IPS-15b (cell line): ENCODE measurements at regions not wholly inside any gene's neighbourhood (a gene's known extent, or its start where the extent isn't known, plus 50 kb on each side); places are given as distances from the start of the nearest gene placed in this dataset.
"Not testable (repeated sequence)": the region's sequence is repeated elsewhere in the genome, so short reads cannot be mapped to it uniquely, and the experiment has no call there.

Experiments
- H3K27me3 ChIP-seq: one replicate; pipeline ENCODE4 v1.6.1; 2013; ENCODE audit warnings: low read length; ENCODE audit not compliant: control insufficient read depth, insufficient read depth
- H3K36me3 ChIP-seq: one replicate; pipeline ENCODE4 v1.6.1; 2013; ENCODE audit warnings: low read length; ENCODE audit not compliant: control insufficient read depth, insufficient read depth
- H3K4me1 ChIP-seq: one replicate; pipeline ENCODE4 v1.6.1; 2013; ENCODE audit warnings: mild to moderate bottlenecking, low read length; ENCODE audit not compliant: control insufficient read depth, insufficient read depth
- H3K4me3 ChIP-seq: one replicate; pipeline ENCODE4 v1.5.1; 2013; ENCODE audit warnings: low read depth, low read length
- H3K9ac ChIP-seq: one replicate; pipeline ENCODE4 v1.6.1; 2013; ENCODE audit warnings: low read depth, mild to moderate bottlenecking, low read length
- H3K9me3 ChIP-seq: one replicate; pipeline ENCODE4 v1.6.1; 2013; ENCODE audit warnings: mild to moderate bottlenecking, low read length; ENCODE audit not compliant: control insufficient read depth, insufficient read depth

DNA sequence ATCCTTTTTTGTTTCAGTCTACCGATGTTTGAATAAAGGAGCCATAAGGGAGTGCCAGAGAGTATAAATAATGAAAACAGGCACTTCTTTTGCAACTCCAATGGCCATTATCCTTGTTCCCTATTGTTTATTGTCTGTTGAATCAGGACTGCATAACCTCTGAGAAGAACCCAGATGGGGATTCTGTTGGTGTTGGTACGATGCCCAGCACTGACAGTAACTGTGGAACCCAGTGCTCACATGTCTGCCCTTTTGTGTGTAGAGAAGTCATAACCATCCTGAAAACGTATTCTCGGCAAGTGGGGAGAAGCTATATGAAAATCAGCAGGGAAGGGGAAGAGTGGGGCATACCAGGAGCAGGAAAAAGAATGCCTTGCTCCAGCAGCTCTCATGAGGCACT lies 195.1 kb upstream of the EDNRA start:
- no peaks in the 10 kb centered on the region for H3K4me1 ChIP-seq
- H3K36me3 ChIP-seq, result no peaks in the 10 kb centered on the region
- H3K4me3 ChIP-seq, result no peak overlapping the region
- no peak overlapping the region for H3K9ac ChIP-seq
- no peaks in the 10 kb centered on the region for H3K9me3 ChIP-seq
- H3K27me3 ChIP-seq, result no peaks in the 10 kb centered on the region

GRCh38 chr4:147286846-147287587 lies 193.9 kb upstream of the EDNRA start:
- Histone ChIP-seq H3K27me3 (no peaks in the 10 kb centered on the region), H3K9me3 (no peaks in the 10 kb centered on the region)

GRCh38 chr4:147287588-147287890 lies 193.4 kb upstream of the EDNRA start:
- no peaks in the 10 kb centered on the region for H3K4me1 ChIP-seq
- no peaks in the 10 kb centered on the region for H3K36me3 ChIP-seq
- no peaks in the 10 kb centered on the region for H3K27me3 ChIP-seq
- no peak overlapping the region for H3K4me3 ChIP-seq
- no peak overlapping the region for H3K9ac ChIP-seq
- H3K9me3 ChIP-seq, result no peaks in the 10 kb centered on the region

More at GRCh38 chr4:147286846-147287587, 193.9 kb upstream of the EDNRA start:
- no peak overlapping the region for H3K4me3 ChIP-seq
- no peak overlapping the region for H3K9ac ChIP-seq
- H3K4me1 ChIP-seq, result no peaks in the 10 kb centered on the region
- H3K36me3 ChIP-seq, result no peaks in the 10 kb centered on the region

- H3K36me3 ChIP-seq, result no peaks in the 10 kb centered on the region
- no peak overlapping the region for H3K9ac ChIP-seq
- H3K9me3 ChIP-seq, result no peaks in the 10 kb centered on the region
- H3K27me3 ChIP-seq, result no peaks in the 10 kb centered on the region
- H3K4me3 ChIP-seq, result no peak overlapping the region
- no peaks in the 10 kb centered on the region for H3K4me1 ChIP-seq
Observed at GRCh38 chr4:147288512-147288911, 192.4 kb upstream of the EDNRA start.

- Histone ChIP-seq H3K4me3 (no peak overlapping the region), H3K4me1 (no peaks in the 10 kb centered on the region), H3K36me3 (no peaks in the 10 kb centered on the region), H3K27me3 (no peaks in the 10 kb centered on the region), H3K9ac (no peak overlapping the region), H3K9me3 (no peaks in the 10 kb centered on the region)
Observed at GRCh38 chr4:147289181-147289580, 191.7 kb upstream of the EDNRA start.

DNA sequence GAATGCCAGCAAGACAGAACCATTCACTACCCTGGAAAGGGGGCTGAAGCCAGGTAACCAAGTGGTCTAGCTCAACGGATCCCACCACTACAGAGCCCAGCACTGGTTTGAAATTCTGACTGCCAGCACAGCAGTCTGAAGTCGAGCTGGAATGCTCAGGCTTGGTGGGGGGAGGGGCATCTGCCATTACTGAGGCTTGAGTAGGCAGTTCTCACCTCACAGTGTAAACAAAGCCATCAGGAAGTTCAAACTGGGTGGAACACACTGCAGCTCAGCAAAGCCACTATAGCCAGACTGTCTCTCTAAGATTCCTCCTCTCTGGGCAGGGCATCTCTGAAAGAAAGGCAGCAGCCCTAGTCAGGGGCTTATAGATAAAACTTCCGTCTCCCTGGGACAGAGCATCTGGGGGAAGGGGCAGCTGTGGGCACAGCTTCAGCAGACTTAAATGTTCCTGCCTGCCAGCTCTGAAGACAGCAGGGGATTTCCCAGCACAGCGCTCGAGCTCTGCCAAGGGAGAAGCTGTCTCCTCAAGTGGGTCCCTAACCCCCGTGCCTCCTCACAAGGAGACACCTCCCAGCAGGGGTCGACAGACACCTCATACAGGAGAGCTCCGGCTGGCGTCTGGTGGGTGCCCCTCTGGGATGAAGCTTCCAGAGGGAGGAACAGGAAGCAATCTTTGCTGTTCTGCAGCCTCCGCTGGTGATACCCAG lies 188.1 kb upstream of the EDNRA start:
- not testable (repeated sequence) for H3K4me1 ChIP-seq, H3K9me3 ChIP-seq, H3K4me3 ChIP-seq, H3K9ac ChIP-seq, H3K27me3 ChIP-seq, H3K36me3 ChIP-seq

DNA sequence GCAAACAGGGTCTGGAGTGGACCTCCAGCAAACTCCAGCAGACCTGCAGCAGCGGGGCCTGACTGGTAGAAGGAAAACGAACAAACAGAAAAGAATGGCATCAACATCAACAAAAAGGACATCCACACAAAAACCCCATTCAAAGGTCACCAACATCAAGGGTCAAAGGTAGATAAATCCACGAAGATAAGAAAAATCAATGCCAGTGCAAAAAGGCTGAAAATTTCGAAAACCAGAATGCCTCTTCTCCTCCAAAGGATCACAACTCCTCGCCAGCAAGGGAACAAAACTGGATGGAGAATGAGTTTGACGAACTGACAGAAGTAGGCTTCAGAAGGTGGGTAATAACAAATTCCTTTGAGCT lies 187.6 kb upstream of the EDNRA start:
- not testable (repeated sequence) for H3K9ac ChIP-seq, H3K36me3 ChIP-seq, H3K4me3 ChIP-seq, H3K4me1 ChIP-seq, H3K9me3 ChIP-seq, H3K27me3 ChIP-seq

- Histone ChIP-seq H3K27me3 (no peaks in the 10 kb centered on the region), H3K4me3 (no peak overlapping the region), H3K9ac (no peak overlapping the region), H3K9me3 (no peaks in the 10 kb centered on the region), H3K4me1 (no peaks in the 10 kb centered on the region), H3K36me3 (no peaks in the 10 kb centered on the region)
Observed at GRCh38 chr4:147299205-147299604, 181.7 kb upstream of the EDNRA start.

DNA sequence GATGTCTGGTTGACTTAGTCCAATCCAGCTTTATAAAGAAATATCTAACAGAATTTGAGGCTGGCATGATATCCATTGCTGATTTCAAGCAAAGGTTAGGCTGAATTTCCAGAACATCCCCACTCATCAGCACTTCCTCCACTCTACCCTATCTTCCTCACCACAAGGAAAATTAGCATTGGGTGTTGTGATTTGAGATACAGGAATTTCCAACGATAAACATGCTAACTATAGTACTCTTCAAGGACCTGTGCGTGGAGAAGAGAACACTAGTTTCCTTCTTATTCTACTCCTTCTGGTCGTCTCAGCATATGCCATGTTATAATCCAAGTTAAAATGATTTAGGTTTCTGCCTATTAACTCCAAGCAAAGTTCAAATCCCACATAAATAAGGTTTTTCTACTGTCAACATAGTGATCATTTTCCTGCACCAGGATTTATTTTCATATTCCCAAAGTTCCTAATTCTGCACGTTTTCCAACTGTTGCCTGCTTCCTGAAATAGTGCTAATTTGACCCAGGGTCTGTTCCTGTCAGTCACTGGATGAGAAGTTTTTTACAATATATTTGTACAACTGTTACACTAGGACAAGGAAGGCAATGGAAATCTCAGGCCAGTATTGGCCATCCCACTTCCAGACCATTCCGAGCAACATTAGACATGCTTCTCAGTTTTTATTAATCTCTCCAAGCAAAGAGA lies 177.6 kb upstream of the EDNRA start:
- Histone ChIP-seq H3K36me3 (no peaks in the 10 kb centered on the region), H3K4me3 (no peak overlapping the region), H3K9me3 (no peaks in the 10 kb centered on the region), H3K9ac (no peak overlapping the region), H3K4me1 (no peaks in the 10 kb centered on the region), H3K27me3 (no peaks in the 10 kb centered on the region)

- no peak overlapping the region for H3K9ac ChIP-seq
- no peak overlapping the region for H3K4me3 ChIP-seq
- no peaks in the 10 kb centered on the region for H3K9me3 ChIP-seq
- H3K27me3 ChIP-seq, result no peaks in the 10 kb centered on the region
- H3K36me3 ChIP-seq, result no peaks in the 10 kb centered on the region
- H3K4me1 ChIP-seq, result no peaks in the 10 kb centered on the region
Observed at GRCh38 chr4:147303873-147304229, 177.0 kb upstream of the EDNRA start.

DNA sequence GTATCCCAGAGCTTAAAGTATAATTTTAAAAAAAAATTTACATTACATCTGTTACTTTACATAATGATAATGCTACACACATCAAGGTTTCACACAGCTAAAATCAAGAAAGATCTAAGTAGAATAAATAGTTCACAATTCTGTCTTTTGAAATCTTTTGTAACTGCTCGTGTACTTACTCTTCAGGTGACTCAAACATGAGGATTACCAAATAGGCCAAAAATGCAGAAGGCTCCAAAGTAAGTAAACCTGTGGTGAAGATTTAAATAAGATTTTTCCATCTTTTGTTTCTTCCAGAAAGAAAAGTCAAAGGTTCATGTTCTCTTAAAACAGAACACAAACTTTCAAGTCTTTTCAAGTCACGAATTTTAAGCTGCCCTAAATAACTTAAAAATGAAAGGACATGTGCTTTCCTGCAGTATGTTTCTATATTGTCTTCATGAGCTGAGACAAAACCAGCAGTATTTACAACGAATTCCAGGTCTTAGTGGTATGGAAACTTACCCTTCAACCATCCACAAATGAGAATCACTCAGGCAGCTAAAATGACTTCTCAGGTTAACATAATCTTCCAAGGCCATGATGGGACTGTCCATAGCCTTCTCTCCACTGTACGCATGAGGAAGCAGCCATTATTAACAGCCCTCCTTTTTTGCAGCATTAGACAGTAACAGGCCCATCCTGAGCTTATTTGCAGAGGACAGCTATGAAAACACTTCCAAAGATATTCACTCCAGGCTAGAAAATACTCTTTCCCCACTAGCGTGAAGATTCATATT lies 172.8 kb upstream of the EDNRA start:
- H3K36me3 ChIP-seq, result no peaks in the 10 kb centered on the region
- no peak overlapping the region for H3K4me3 ChIP-seq
- no peak overlapping the region for H3K9ac ChIP-seq
- H3K4me1 ChIP-seq, result no peaks in the 10 kb centered on the region
- no peaks in the 10 kb centered on the region for H3K9me3 ChIP-seq
- H3K27me3 ChIP-seq, result no peaks in the 10 kb centered on the region
